SKM-1 (cell line): ENCODE measurements at regions not wholly inside any gene's neighbourhood (a gene's known extent, or its start where the extent isn't known, plus 50 kb on each side); places are given as distances from the start of the nearest gene placed in this dataset.

Experiments
- DNase-seq: peaks from one replicate; lab custom pipeline; 2025; ENCODE audit not compliant: unreplicated experiment; lab: John Stamatoyannopoulos, UW

- no peak for DNase-seq
These were observed 293.4 kb upstream of the GBE1 start for GRCh38 chr3:82054849-82055248.

- no peak for DNase-seq
These were observed 291.8 kb upstream of the GBE1 start for GRCh38 chr3:82053236-82053635.

- no peak for DNase-seq
These were observed 288.9 kb upstream of the GBE1 start for GRCh38 chr3:82050382-82050781.

- DNase-seq: no peak
These were observed 287.3 kb upstream of the GBE1 start for GRCh38 chr3:82048711-82049110.

GRCh38 chr3:82044930-82045705 is 283.7 kb upstream of the GBE1 start:
- DNase-seq: no peak

- DNase-seq: no peak
These were observed 277.1 kb upstream of the GBE1 start for GRCh38 chr3:82038556-82038955.

GRCh38 chr3:82033186-82033585 is 271.7 kb upstream of the GBE1 start:
- no peak for DNase-seq

DNA sequence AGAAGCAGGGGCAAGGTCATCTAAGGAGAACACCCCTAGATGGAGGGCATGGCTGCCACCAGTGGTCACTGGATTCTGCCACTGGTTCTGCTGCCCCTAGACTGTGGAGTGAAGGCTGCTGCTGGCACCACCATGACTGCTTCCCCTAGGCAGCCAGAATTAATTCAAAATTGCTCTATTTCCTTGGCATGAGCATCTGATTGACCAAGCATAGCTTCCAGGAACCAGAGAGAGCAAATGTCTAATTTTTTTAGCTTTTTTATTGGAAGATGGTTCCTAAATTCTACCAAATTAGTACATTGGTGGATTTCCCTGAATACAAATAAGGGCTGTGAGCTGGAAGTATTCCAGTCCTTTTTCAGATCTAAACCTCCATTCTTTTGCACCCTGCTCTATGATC is 270.2 kb upstream of the GBE1 start:
- DNase-seq: no peak

DNA sequence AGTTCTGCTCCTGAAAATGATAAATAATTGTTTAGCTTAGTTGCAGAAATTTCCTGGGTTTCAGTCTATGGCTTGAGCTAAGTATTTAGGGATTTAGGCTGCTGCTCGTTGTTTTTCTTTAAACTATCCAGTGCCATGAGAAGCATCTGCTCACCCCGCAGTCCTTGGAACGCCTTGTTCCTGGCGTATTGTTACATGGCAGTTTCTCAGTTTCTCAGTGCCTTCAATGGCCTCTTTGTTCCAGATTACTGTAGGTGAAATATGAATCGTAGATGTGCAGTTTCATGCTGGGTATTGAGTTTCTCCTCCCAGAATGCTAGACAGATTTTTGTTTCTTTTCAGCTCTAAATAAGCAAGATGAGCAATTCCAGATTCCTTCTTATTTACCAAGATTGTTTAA is 269.5 kb upstream of the GBE1 start:
- DNase-seq: no peak

DNA sequence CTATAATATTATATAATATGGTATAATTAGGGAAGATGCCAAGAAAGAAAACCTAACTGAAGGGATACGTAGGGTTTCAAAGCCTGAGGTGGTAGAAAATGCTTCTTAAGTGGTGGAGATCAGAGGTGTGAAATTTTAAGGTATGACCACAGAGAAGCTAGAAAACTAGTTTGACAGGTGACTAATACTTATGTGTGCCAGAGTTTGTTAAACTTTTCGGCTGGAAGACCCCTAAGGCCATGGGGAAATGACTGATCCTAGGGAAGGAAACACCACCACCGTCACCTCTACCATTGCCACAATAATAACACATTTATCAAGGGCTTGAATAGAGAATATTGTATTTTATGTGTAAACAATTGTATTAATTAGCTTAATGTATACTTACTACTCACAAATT is 261.4 kb upstream of the GBE1 start:
- DNase-seq: no peak

GRCh38 chr3:82020282-82020681 is 258.8 kb upstream of the GBE1 start:
- DNase-seq: no peak

GRCh38 chr3:82015241-82015640 is 253.8 kb upstream of the GBE1 start:
- no peak for DNase-seq

DNA sequence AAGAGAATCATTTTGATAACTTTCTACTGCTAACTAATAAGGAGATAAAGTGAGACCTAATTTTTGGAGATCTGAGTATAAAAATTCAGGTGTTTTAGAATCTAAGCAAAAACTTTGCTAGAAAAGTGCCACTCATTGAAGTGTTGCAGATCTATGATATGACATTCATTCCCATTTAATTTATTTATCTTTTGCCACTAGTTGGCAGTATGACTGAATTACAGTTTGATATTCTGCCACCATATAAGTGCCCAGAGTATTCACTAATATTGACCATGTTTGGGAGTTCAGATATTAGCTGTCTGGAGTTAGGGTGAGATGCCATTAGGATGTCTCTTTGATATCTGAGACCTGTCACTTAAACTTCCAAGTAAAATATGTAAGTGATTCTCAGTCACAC is 251.3 kb upstream of the GBE1 start:
- no peak for DNase-seq

DNA sequence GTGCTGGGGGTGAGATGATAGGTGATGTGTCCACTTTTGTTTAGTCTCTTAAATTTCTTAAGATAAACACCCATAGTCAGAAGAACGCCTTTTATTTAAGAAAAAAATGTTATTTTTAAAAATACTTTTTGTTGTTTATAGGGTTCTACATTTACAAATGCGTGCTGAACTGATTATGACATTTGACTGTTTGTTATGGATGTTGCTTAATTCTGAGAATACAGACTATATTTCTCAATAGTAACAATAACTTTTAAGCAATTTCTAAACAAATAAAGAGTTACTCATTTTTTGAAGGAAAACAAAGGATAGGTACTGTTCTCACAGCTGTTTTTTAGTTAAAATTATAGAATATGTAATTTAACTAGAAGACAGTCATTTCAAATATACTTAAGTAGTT is 249.9 kb upstream of the GBE1 start:
- no peak for DNase-seq

GRCh38 chr3:82005266-82005665 is 243.8 kb upstream of the GBE1 start:
- no peak for DNase-seq

GRCh38 chr3:82004266-82004665 is 242.8 kb upstream of the GBE1 start:
- no peak for DNase-seq

DNA sequence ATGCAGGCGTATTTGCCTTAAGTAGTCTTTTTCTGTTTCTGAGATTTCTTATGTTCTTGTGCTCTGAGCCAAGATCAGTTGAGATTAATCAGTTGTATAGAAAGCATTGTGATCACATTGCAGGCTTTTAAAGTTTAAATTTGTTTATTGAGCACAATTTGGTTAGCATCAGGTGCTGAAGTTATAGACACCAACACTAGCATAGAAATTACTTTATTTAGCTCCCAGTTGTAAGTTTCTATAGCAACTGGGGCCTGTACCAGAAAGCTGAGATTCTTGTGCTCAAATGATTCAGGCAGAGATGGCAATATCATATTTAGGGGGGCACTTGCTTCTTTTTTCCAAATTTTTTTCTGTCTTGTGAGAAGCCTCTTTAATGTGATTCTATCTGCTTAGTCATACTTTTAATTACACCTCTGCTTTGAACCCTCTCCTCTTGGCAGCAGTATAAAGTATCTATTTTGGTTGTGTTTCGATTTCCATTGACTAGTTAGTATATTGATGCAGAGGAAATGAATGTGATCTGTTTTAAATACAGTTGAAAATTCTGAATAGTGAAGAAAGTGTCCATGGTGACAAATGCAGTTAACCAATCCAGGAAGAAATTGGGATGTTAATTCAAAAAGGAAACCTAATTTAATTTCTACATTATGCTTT is 241.7 kb upstream of the GBE1 start:
- no peak for DNase-seq

DNA sequence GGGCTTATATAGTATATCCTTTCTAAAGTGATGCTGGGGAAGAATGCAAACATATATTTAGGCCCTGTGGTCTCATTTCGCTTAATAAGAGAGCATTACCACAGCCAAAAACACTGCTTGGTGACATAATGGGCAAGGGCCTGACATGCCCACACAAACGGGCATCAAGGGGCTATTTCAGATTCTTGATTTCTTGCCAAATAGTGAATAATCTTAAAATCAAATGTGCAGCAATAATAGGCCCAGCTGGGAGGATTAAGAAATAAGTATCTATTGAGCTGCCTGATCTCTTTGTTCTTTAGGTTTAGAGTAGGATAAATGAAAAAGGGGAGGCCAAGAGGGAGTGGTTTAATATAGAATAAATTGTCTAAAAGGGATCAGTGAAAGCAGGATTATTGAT is 241.0 kb upstream of the GBE1 start:
- no peak for DNase-seq

DNA sequence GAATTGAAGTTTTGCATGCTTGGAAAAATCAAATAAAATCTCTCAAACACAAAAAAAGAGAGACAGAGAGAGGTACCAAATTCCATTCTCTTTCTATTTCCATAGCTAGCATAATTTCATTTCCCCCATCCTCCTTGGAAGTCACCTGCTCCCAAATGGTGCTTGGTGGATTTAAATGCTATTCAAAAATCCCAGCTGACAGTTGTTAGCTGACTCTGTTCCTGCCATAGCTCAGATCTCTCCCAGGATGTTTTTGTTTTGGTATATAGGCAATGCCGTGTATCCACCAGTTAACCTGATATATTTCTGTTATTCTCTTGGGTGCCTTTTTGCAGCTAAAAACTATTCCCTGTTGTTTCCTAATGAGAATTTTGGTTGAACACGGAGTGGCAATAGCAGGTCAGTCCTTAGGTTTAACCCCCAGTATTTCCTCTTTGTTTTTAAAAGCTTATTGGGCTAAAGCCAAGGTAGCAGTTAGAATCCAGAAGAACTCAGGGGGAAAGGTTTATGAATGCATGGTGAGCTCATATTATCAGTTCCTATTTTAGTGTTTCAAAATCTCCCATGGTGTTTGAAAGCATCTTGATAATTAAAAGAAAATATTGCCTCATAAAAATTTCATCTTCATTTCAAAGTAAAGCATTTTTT is 240.0 kb upstream of the GBE1 start:
- DNase-seq: no peak

DNA sequence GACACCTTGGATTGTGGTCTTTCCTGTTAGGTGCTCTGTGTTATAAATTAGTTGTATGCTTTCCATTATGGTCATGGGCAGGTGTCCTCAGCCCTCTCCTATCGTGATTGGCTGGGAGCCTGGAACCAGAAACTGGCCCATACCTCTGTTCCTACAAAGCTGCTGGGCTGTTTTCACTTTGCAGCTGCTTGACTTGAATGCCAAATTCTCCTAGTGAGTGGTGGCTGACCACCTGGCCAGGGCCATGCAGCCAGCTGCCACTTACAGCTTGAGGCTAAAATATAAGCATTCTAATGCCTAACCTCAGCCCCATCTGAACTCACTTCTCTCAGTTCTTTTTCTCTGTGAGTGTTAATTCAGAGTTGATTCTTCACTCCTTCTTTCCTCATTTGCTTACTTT is 239.3 kb upstream of the GBE1 start:
- DNase-seq: no peak

DNA sequence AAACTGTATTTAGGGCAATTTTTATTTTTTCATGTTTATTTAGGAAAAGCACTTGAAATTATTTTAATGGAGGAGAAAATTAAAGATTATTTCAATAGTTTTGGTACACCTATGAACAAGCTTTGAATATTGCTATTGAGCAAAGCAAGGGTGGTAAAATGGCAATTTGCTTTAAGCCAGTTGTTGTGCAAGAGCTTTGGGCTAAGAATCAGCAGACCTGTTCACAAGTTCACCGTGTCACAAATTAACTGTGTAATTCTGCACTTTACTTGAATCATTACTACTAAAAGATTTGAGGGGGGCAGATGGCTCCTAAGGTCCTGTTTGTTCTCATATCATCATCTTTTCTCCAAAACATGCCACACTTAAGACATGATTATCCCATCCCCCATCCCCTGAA is 238.9 kb upstream of the GBE1 start:
- DNase-seq: no peak

GRCh38 chr3:81998907-81999306 is 237.5 kb upstream of the GBE1 start:
- DNase-seq: no peak
